ENCODE measurements at regions not wholly inside any gene's neighbourhood (a gene's known extent, or its start where the extent isn't known, plus 50 kb on each side); places are given as distances from the start of the nearest gene placed in this dataset.

DNA sequence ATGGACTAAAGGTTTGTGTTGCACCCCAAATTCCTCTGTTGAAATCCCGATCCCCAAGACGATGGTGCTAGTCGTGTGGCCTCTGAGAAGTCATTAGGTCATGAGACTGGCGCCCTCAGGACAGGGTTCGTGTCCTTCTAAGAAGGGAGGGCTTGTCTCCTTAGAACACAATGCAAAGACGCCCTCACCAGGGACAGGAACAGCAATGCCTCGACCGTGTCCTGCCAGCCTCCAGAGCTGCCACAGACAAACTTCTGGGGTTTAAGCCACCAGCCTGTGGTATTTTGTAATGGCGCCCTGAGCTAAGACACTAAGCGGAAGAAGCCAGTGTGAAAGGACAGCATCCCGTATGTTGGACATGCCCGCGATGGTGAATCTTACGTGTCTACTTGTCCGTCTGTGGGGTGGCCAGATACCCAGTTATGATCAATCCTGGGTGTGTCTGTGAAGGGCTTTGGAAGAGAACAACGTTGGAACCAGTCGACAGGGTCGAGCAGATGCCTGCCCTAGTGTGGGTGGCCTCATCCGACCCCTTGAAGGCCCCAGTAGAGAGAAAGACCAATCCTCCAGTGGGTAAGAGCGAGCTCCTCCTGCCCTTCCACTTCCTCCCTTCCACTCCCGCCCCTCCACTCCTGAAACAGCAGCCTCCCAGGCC lies 279.2 kb upstream of the IRX2 start:
- TF ChIP-seq, protein P1, sequence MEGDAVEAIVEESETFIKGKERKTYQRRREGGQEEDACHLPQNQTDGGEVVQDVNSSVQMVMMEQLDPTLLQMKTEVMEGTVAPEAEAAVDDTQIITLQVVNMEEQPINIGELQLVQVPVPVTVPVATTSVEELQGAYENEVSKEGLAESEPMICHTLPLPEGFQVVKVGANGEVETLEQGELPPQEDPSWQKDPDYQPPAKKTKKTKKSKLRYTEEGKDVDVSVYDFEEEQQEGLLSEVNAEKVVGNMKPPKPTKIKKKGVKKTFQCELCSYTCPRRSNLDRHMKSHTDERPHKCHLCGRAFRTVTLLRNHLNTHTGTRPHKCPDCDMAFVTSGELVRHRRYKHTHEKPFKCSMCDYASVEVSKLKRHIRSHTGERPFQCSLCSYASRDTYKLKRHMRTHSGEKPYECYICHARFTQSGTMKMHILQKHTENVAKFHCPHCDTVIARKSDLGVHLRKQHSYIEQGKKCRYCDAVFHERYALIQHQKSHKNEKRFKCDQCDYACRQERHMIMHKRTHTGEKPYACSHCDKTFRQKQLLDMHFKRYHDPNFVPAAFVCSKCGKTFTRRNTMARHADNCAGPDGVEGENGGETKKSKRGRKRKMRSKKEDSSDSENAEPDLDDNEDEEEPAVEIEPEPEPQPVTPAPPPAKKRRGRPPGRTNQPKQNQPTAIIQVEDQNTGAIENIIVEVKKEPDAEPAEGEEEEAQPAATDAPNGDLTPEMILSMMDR (IDR thresholded peaks at IDR 0.05), result no peak
- no peak for TF ChIP-seq POLR2A (IDR thresholded peaks at IDR 0.05)
- no peak overlapping the region for H3K4me3 ChIP-seq (ENCODE audit: low read depth, poor library complexity, severe bottlenecking)
- DNase-seq (ENCODE audit: low spot score in 2 of 2), result peak in 1 of 2 donors; percentile 68
- 87 to 89% methylated on average over 21 of the region's 21 CpGs for WGBS, 2 donors
- intact Hi-C loops (cut with DNase I; ENCODE audit: low total_unique reads), result no loop called here

DNA sequence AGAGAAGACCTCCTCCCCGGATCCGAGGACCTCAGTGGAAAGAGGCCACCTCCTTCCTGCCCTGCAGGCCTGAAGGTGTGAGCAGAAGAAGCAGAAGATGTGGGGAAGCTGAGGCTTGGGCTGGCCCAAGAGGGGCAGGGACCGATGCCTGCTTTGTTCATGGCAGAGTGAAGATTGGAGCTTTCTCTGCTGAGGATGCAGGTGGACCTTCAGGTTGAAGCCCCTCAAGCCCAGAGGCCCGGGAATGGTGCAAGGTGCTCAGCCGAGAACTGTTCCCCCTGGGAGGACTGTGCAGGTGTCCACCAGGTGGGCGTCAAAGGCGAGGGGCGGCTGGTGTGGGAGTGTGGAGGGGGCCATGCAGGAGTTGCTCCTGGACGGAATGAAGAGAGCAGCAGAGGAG lies 277.9 kb upstream of the IRX2 start:
- 91% methylated on average over 9 of the region's 9 CpGs for WGBS, 2 donors
- no peak overlapping the region for H3K4me3 ChIP-seq (ENCODE audit: low read depth, poor library complexity, severe bottlenecking)
- DNase-seq (ENCODE audit: low spot score in 2 of 2), result peak in 1 of 2 donors; percentile 60
- TF ChIP-seq POLR2A (IDR thresholded peaks at IDR 0.05), result no peak
- TF ChIP-seq, protein P1 (IDR thresholded peaks at IDR 0.05), result no peak
- intact Hi-C loops (cut with DNase I; ENCODE audit: low total_unique reads), result no loop called here

DNA sequence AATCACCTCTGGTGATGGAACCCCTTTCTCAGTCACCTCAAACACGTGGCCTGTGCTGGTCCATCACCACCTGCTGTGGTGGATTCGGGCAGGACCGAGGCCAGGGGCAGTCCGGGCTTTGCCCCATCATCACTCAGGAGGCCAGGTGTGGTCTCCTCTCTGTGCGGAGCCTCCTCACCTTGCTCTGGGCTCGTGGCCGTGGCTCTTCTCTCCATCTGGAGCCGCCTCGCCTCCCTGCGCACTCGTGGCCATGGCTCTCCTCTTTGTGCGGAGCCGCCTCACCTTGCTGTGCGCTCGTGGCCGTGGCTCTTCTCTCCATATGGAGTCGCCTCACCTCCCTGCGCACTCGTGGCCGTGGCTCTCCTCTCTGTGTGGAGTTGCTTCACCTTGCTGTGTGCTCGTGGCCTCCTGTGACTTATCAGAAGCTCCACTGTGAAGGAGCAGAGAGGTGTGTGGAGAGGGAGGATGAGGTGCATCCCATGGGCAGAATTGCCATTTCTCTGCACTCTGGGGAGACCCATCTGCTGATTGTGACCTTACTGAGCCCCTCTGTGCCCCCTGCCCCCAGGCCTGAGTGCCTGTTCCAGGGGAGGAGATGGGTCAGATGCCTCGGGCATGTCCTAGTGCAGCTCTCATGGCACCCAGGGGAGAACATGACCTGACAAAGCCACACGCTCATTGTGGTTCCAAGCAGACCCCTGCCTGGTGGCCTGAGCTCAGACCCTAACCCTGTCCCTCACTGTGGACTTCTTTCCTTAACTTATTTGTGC lies 276.6 kb upstream of the IRX2 start:
- DNase-seq (ENCODE audit: low spot score in 2 of 2), result no peak
- TF ChIP-seq, protein P1 (IDR thresholded peaks at IDR 0.05), result no peak

DNA sequence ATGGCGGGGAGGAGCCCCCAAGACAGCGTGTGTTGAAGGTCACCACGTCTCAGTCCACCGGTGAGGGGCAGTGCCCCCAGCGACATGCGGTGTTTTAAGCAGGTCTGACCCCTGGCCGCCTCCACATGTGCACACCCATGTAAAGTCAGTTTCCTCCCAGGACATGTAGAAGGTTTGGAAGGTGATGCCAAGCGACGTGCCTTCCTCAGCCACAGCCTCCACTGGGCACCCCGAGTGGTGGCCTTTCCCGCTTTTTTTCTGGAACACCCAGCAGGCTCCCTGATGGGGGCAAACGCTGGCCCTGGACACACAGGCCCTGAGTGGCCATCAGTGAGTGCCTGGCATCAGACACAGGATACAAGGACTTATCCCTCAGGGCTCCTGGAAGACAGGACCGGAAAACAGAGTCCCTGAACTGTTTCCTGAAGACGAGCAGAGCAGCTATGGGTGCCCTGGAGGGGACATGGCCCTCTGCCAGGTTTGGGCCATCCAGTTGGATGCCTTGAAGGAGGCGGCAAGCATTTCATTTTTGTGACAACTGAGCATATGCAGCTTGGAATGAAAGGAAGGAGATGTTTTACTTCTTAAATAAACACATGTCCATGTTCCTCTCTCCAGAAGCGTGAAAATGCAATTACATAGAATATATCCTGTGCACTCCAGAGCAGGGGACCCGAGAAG lies 275.8 kb upstream of the IRX2 start:
- TF ChIP-seq, protein P1 (IDR thresholded peaks at IDR 0.05), result no peak
- TF ChIP-seq POLR2A (IDR thresholded peaks at IDR 0.05), result no peak
- DNase-seq (ENCODE audit: low spot score in 2 of 2), result no peak
- H3K4me3 ChIP-seq (ENCODE audit: low read depth, poor library complexity, severe bottlenecking), result no peak overlapping the region
- 75 to 76% methylated on average over 17 of the region's 17 CpGs for WGBS, 2 donors
- intact Hi-C loops (cut with DNase I; ENCODE audit: low total_unique reads), result no loop called here

More for the DNA sequence above, 276.6 kb upstream of the IRX2 start:
- intact Hi-C loops (cut with DNase I; ENCODE audit: low total_unique reads), result no loop called here
- WGBS, 2 donors, result 85% methylated on average over 22 to 23 of the region's 23 CpGs
- no peak overlapping the region for H3K4me3 ChIP-seq (ENCODE audit: low read depth, poor library complexity, severe bottlenecking)

DNA sequence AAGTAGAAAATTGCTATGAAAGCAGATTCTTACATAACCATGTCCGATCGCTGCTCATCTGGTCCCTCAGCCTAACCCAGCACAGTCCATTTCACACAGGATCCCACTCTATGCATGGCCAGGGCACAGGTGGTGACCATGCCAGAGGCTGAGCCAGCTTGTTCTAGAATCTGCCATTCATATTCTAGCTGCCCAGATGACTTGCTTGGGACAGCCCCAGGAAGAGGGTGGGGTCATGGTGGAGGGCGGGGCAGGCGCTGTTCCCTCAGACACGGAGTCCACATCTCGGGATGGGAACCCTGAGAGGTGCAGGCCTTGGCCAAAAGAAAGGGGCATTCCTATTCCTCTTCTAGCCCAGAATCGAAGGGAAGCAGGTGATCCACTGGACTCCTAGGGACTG lies 275.2 kb upstream of the IRX2 start:
- TF ChIP-seq POLR2A (IDR thresholded peaks at IDR 0.05), result no peak
- TF ChIP-seq, protein P1 (IDR thresholded peaks at IDR 0.05), result no peak
- no peak overlapping the region for H3K4me3 ChIP-seq (ENCODE audit: low read depth, poor library complexity, severe bottlenecking)
- 72 to 78% methylated on average over 7 of the region's 7 CpGs for WGBS, 2 donors
- intact Hi-C loops (cut with DNase I; ENCODE audit: low total_unique reads), result no loop called here
- no peak for DNase-seq (ENCODE audit: low spot score in 2 of 2)

Measured in lower leg skin (tissue), 4 donors.